HPDE6-E6E7 (cell line): ENCODE measurements at regions not wholly inside any gene's neighbourhood (a gene's known extent, or its start where the extent isn't known, plus 50 kb on each side); places are given as distances from the start of the nearest gene placed in this dataset.

Experiments used
- DNase-seq: peaks from one replicate; pipeline ENCODE4 v3.0.0; 2011; ENCODE audit warnings: missing footprints; ENCODE audit errors: extremely low spot score

GRCh38 chr11:80860632-80861031, 1419.8 kb upstream of the TENM4 start:
- DNase-seq: peak; percentile 5

DNA sequence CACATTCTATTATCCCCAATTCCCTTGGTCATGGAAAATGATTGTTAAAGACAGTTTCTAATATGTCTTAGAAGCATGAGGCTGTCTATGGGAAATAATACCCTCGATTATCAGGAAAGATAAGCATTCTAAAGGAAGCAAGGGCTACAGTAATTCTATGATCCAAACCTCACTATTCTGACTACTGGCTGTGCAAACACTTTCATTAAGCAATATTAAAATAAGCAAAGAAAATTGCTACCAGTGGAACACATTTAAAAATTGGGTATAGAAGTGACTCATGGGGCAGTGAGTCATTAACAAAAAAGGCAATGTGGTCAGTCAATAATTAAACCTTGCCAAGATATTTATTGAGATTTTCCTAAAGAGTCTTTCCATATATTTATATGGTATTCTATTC, 1415.2 kb upstream of the TENM4 start:
- DNase-seq: peak; percentile 4

DNA sequence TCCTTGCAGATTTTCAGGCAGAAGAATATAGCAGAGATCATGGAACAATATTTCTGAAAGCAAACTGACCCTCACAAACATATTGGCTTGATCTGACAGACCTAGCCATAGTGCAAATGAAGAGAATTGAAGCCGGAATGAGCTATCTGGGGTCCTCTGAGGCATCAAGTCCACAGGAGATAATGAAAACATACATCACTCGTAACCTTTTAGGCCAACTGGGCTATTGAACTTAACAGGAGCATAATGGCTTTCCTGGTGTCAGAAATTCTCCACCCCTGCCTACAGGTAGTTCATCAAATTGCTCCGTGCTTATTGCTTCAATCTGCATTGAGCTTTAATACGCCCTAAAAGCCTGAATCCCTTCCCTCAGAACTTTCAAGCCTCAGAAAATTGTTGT, 1414.6 kb upstream of the TENM4 start:
- DNase-seq: no peak

DNA sequence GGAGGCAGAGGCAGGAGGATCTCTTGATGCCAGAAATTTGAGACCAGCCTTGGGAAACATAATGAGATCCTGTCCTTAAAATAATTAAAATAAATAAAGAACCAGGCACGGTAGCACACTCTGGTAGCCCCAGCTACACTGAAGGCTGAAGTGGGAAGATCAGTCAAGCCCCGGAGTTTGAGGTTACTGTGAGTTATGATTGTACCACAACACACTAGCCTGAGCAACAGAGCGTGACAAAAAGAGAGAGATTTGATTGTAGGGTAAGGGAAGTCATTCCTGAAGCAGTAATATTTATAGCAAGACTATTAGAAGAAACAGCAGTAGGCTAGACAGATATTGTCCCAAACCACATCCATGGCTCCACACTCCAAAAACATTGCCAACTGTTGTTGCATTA, 1408.4 kb upstream of the TENM4 start:
- DNase-seq: no peak

DNA sequence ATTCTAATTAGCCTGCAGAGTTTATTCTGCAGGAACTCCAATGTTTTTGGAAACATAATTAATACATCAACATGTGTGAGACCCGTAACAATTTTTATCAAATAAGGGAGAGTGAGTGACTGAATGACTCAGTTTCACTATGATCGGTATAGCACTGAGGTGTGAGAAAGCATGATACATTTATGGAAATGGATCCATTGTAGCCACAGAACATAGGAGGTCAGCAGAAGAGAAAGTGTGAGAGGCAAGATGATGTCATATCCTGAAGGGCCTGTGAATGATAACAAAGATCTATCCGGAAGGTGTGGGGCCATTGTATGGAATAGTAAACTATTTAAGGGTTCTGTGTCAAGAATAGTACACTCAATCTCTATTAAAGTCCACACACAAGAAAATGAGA, 1406.1 kb upstream of the TENM4 start:
- DNase-seq: no peak

- no peak for DNase-seq
Observed at GRCh38 chr11:80846442-80846841, 1405.6 kb upstream of the TENM4 start.

DNA sequence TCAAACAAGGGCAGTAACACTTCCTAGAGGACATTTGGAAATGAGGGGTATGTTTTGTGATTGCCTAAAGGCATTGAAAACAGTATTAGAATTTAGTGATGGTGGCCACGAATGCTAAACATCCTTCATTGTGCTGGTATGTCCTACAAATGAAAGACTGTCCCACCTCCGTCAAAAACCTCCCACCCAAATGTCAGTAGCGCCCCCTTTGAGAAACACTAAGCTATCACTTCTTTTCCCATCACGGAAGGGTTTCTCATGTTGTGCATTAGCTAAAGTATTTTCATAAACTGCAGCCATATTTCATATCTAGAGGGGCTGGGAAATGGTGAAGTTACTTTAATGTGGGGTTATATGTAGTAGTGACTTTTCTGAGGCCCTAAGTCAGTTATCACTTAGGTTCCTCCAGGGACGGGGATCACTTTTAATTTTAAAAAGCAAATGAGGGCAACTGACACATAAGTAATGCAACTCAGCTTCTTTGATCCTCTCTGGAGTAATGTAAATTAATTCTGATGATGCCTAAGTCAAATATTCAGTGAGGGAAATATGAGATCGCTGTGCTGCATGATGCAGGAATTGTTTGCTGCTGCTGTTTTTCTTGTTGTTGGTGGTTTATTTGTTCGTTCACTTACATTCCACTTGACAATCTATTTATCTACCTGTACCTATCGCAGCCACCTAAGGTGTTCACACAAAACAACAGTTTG, 1403.4 kb upstream of the TENM4 start:
- DNase-seq: no peak

DNA sequence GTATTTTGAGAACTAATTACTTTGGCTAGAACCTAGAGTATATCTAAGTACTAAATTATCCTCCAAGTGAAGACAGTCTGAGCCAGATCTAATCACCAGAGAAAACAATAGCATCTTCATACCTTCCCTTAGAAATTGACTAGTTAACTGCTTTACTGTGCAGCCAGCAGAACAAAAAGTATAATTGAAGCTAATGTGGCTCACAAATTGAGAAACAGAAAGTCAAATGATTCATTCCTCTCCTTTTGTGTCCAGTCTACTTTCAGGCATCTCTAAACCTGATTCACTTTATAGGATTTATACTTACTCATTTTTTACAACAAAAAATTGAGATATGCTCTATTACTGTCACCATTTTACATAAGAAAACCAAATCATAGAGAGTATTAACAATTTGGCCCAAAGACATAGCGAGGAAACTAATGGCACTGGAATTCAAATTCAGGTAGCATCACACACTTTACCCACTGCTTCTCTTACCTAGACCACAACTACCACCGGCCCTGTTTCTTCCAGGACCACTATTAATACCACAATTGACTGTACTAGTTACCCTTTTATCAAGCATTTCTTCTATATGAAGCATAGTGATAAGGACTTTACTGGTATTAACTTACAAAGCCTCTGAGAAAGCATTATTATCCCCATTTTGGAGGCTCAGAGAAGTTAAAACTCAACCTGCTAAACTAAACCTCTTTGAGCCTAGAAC, 1402.6 kb upstream of the TENM4 start:
- no peak for DNase-seq

- no peak for DNase-seq
Observed at GRCh38 chr11:80842246-80842645, 1401.4 kb upstream of the TENM4 start.

DNA sequence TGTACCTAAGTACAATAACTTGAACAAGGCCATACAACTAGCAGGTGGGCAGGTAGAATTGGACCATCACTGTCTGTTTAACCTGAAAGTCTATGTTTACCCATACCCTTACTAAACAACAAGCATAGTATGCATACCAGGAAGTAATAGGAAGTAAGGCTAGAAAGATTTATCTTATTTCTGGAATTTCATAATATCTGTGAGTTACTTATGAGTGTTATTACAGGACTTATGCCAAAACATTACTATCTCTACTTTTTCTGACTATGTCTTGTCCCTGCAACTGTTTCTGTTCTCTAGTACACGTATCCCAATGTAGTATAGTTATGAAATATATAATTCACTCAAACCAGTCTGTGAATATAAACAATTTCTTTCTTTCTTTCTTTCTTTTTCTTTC, 1400.8 kb upstream of the TENM4 start:
- DNase-seq: no peak

- no peak for DNase-seq
Observed at GRCh38 chr11:80838153-80838552, 1397.3 kb upstream of the TENM4 start.

DNA sequence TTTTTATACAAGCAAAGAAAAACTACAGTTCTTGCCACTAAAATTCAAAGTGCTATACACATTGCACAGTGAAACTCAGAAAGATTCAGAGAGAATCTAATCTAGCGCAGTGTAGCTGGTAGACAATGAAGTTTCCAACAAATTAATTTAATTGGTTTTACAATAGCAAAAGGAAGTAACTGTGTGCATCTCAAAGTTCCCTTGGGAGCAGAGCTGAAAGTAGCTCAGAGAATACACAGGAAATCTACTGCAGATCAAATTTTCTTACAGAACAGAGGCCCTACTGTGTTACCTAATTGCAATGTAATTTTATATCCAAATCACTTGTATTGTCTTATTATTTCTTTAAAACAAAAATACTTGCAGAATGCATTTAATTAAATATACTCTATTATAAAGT, 1396.2 kb upstream of the TENM4 start:
- DNase-seq: no peak

GRCh38 chr11:80831374-80831773, 1390.5 kb upstream of the TENM4 start:
- no peak for DNase-seq

- no peak for DNase-seq
Observed at GRCh38 chr11:80827781-80828180, 1387.0 kb upstream of the TENM4 start.

DNA sequence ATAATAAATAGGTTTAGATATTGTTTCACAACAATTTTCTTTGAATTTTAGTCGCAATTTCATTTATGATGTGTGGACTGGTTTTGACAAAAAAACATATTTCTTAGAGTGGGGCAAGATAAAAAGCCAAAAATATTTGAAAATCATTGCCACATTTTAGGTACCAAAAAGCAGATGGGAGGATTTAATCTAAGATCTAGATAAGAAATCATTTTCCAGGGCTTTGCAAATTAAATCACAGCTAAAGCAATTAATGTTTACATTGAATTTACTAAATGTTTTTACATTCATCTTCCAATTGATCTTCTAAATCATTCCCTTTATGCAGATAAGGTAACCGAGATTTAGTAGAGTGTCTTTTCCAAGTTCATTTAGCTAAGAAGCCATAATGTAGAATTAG, 1386.0 kb upstream of the TENM4 start:
- no peak for DNase-seq

DNA sequence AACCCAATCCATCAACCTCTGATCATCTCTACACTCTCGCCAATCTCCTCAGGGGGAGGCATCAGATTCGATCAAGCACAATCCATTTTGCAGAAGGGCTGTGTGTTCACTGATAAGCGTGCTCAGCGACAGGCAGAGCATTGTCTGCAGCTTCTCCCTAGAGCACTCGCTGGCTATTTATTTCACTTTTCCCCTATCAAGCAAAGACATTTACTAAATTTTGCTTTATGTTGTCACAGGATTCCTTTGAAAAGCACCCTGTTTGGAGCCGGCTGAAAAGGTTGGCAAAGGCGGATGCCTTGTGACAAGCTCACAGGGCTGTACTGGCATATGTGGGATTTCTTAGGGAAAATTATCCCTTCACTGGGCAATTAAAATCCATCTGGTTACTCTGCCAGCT, 1381.5 kb upstream of the TENM4 start:
- DNase-seq: no peak

DNA sequence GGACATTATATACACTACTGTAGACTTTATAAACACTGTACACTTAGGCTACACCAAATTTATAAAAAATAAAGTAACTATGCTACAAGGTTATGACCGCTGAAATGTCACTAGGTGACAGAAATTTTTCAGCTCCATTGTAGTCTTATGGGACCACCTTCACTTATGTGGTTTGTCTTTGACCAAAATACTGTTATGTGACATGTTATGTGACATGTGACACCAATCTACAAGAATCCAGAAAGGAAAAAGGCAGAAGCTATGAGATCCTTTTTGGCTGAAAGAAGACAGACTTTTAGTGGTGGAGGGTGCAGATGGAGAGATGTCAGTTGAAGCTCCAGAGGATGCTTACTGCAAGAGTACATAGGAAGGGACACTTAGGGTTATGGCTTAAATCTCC, 1378.4 kb upstream of the TENM4 start:
- DNase-seq: no peak

GRCh38 chr11:80816966-80817365, 1376.1 kb upstream of the TENM4 start:
- DNase-seq: no peak

DNA sequence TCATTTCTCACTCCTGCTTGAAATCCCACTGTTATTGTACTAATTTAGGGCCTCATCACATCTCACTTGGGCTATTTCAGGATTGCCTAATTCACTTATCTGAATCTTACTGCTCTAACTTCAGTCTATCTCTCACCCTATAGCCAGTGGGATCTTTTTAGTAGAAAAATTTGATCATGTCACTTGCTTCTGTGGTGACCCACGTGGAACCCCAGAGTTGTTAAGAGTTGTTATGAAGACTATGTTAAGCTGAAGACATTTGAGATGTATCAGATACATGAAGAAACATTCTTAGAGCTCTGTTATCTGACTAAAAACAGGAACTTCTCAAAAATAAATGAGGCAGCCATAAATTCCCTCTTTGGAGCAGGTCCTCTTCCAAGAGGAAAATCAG, 1375.6 kb upstream of the TENM4 start:
- DNase-seq: no peak

- peak; percentile 11 for DNase-seq
Observed at GRCh38 chr11:80815752-80816453, 1375.1 kb upstream of the TENM4 start.

DNA sequence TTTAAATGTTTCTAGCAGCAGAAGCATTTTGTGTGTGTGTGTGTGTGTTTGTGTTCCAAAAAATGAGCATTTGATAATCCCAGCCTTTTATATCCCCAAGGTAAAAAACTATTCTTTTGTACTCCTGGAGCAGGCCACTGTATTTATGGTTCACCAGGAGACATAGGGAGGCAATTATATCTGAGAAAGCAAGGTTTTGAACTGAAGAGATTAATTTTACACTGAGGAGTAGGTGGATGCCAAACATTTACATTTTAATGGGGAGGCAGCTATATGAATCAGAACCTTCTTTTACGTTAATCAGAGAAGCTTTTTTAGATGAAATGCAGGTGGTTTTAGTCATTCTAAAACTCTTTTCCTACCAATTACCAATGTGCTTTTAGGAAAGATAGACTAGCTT, 1374.0 kb upstream of the TENM4 start:
- DNase-seq: no peak

GRCh38 chr11:80810695-80811094, 1369.9 kb upstream of the TENM4 start:
- no peak for DNase-seq

DNA sequence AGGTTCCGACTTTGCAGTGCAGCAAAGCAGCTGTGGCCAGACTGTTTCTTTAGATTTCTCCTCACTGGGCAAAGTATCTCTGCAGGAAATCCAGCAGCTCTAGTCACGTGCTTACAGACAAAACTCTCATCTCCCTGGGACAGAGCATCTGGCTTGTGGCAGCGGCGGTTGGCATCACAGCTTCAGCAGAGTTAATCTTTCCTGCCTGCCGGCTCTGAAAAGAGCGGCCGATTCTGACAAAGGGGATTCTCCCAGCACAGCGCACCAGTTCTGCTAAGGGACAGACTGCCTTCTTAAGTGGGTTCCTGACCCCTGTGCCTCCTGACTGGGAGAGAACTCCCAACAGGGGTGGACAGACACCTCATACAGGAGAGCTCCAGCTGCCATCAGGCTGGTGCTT, 1357.3 kb upstream of the TENM4 start:
- no peak for DNase-seq
